ENCODE measurements at regions not wholly inside any gene's neighbourhood (a gene's known extent, or its start where the extent isn't known, plus 50 kb on each side); places are given as distances from the start of the nearest gene placed in this dataset.
A peak's percentile ranks its signal among the peaks of the same experiment; 100 is the strongest.

DNA sequence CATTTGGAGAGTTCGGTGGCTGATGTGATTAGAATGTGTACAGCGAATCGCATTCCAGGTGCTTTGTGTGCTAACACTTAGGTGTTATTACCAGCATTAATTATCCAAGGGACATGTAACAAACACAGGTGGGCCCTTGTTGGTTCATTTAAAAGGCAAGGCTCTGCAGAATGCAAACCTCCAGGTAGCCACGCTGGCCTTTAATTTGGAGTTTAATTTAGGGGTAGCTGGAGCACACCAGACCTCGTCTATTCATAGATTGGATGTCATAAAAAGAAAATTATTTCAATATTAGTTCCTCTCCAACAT, 191.1 kb downstream of the MAT2B start:
- Mint-ChIP-seq H3K4me1 (peaks cover 2% of the 10 kb centered on the region), H3K4me3 (peak overlapping the region in 1 of 2 donors; percentile 52), H3K36me3 (no peaks in the 10 kb centered on the region), H3K9me3 (no peaks in the 10 kb centered on the region), H3K27ac (no peak overlapping the region), H3K27me3 (ENCODE audit: low read depth in 3 of 3) (peaks cover 2 to 5% (median 2%) of the 10 kb centered on the region in 3 donors)
- no peak for DNase-seq
- H3K4me1 ChIP-seq (ENCODE audit: control insufficient read depth in 1 of 2, insufficient read depth in 2 of 2, low read length in 2 of 2) = no peaks in the 10 kb centered on the region
- H3K27ac ChIP-seq (ENCODE audit: low read depth in 1 of 2, low read length in 2 of 2) = no peak overlapping the region
- H3K79me2 ChIP-seq (ENCODE audit: insufficient read depth, low read length) = no peaks in the 10 kb centered on the region
- no peak overlapping the region for H2AFZ ChIP-seq (ENCODE audit: insufficient read depth, low read depth, low read length, poor library complexity, severe bottlenecking)
- WGBS (ENCODE audit: insufficient coverage) = no CpG with 5 or more reads among the region's 5 CpGs
- no peak overlapping the region for H3K4me2 ChIP-seq (replicated peaks; ENCODE audit: extremely low read depth, low read length, poor library complexity, severe bottlenecking)
- H3K27me3 ChIP-seq (ENCODE audit: control insufficient read depth in 2 of 2, insufficient read depth in 2 of 2, low read length in 2 of 2) = no peaks in the 10 kb centered on the region
- TF ChIP-seq, protein P1, sequence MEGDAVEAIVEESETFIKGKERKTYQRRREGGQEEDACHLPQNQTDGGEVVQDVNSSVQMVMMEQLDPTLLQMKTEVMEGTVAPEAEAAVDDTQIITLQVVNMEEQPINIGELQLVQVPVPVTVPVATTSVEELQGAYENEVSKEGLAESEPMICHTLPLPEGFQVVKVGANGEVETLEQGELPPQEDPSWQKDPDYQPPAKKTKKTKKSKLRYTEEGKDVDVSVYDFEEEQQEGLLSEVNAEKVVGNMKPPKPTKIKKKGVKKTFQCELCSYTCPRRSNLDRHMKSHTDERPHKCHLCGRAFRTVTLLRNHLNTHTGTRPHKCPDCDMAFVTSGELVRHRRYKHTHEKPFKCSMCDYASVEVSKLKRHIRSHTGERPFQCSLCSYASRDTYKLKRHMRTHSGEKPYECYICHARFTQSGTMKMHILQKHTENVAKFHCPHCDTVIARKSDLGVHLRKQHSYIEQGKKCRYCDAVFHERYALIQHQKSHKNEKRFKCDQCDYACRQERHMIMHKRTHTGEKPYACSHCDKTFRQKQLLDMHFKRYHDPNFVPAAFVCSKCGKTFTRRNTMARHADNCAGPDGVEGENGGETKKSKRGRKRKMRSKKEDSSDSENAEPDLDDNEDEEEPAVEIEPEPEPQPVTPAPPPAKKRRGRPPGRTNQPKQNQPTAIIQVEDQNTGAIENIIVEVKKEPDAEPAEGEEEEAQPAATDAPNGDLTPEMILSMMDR (IDR thresholded peaks at IDR 0.05) = peak; percentile 1
- H3K36me3 ChIP-seq (replicated peaks in 1 of 2; ENCODE audit: control insufficient read depth in 1 of 2, insufficient read depth in 2 of 2, low read length in 2 of 2) = no peaks in the 10 kb centered on the region
- H4K20me1 ChIP-seq (ENCODE audit: insufficient read depth, low read length) = no peaks in the 10 kb centered on the region
- intact Hi-C loops (cut with micrococcal nuclease) = loop anchor here (10.0 kb wide), 1 partner anchor 808 kb away; no protein-coding TSS in a partner anchor
- no peak overlapping the region for H3K9ac ChIP-seq (ENCODE audit: insufficient read depth, low read length, poor library complexity, severe bottlenecking)
- no peak overlapping the region for H3K4me3 ChIP-seq (replicated peaks in 1 of 3; ENCODE audit: low read depth in 2 of 3, low read length in 3 of 3)
- no peaks in the 10 kb centered on the region for H3K9me3 ChIP-seq (replicated peaks in 1 of 2; ENCODE audit: control insufficient read depth in 1 of 2, insufficient read depth in 1 of 2, low read length in 2 of 2)

GRCh38 chr5:163706053-163706771, 200.8 kb downstream of the MAT2B start:
- Histone ChIP-seq H3K4me1 (ENCODE audit: control insufficient read depth in 1 of 2, insufficient read depth in 2 of 2, low read length in 2 of 2) (no peaks in the 10 kb centered on the region), H3K36me3 (replicated peaks in 1 of 2; ENCODE audit: control insufficient read depth in 1 of 2, insufficient read depth in 2 of 2, low read length in 2 of 2) (no peaks in the 10 kb centered on the region), H3K79me2 (ENCODE audit: insufficient read depth, low read length) (no peaks in the 10 kb centered on the region), H2AFZ (ENCODE audit: insufficient read depth, low read depth, low read length, poor library complexity, severe bottlenecking) (no peak overlapping the region), H4K20me1 (ENCODE audit: insufficient read depth, low read length) (no peaks in the 10 kb centered on the region), H3K27ac (ENCODE audit: low read depth in 1 of 2, low read length in 2 of 2) (no peak overlapping the region), H3K9ac (ENCODE audit: insufficient read depth, low read length, poor library complexity, severe bottlenecking) (no peak overlapping the region), H3K9me3 (replicated peaks in 1 of 2; ENCODE audit: control insufficient read depth in 1 of 2, insufficient read depth in 1 of 2, low read length in 2 of 2) (no peaks in the 10 kb centered on the region), H3K4me2 (replicated peaks; ENCODE audit: extremely low read depth, low read length, poor library complexity, severe bottlenecking) (no peak overlapping the region), H3K4me3 (replicated peaks in 1 of 3; ENCODE audit: low read depth in 2 of 3, low read length in 3 of 3) (no peak overlapping the region), H3K27me3 (ENCODE audit: control insufficient read depth in 2 of 2, insufficient read depth in 2 of 2, low read length in 2 of 2) (no peaks in the 10 kb centered on the region)
- TF ChIP-seq, protein P1 (IDR thresholded peaks at IDR 0.05) = no peak
- Mint-ChIP-seq H3K9me3 (no peaks in the 10 kb centered on the region), H3K4me3 (no peak overlapping the region), H3K27me3 (ENCODE audit: low read depth in 3 of 3) (peaks cover 0 to 2% (median 0%) of the 10 kb centered on the region in 3 donors), H3K4me1 (no peaks in the 10 kb centered on the region), H3K27ac (no peak overlapping the region), H3K36me3 (no peaks in the 10 kb centered on the region)
- 100% methylated on average over 1 of the region's 4 CpGs for WGBS (ENCODE audit: insufficient coverage)
- intact Hi-C loops (cut with micrococcal nuclease) = no loop called here
- DNase-seq = no peak

Data from CD14-positive monocyte (primary cell).